SW480 (cell line): ENCODE measurements at regions not wholly inside any gene's neighbourhood (a gene's known extent, or its start where the extent isn't known, plus 50 kb on each side); places are given as distances from the start of the nearest gene placed in this dataset.
"Not testable (repeated sequence)": the region's sequence is repeated elsewhere in the genome, so short reads cannot be mapped to it uniquely, and the experiment has no call there.

ENCODE experiments used
- DNase-seq: peaks from one replicate; pipeline ENCODE4 v3.0.0-alpha.2; 2016; ENCODE audit warnings: low spot score

GRCh38 chr13:44748439-44748838 is 172.3 kb upstream of the TSC22D1 start:
- no peak for DNase-seq

- DNase-seq = no peak
Measured at GRCh38 chr13:44747179-44747578, 171.0 kb upstream of the TSC22D1 start.

DNA sequence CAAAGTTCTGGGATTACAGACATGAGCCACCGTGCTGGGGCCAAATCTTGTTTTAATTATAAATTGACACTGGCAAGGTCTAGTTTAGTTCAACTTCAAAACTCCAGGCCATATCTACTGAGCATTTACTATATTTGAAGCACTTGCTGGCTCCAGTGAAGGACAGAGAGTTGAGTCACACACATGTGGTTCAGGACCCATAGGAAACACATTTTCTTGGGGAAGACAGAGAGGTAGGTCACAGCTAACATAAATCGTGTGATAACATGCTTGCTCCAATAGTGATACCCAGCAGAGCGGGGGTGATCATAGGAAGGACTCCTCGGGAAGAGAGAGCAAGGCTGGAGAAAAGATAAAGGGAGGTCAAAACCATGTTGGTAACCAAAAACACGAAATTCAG is 170.6 kb upstream of the TSC22D1 start:
- DNase-seq = no peak

GRCh38 chr13:44744880-44745633 is 168.9 kb upstream of the TSC22D1 start:
- no peak for DNase-seq

GRCh38 chr13:44739539-44739938 is 163.4 kb upstream of the TSC22D1 start:
- DNase-seq = no peak

- no peak for DNase-seq
Measured at GRCh38 chr13:44739120-44739519, 163.0 kb upstream of the TSC22D1 start.

DNA sequence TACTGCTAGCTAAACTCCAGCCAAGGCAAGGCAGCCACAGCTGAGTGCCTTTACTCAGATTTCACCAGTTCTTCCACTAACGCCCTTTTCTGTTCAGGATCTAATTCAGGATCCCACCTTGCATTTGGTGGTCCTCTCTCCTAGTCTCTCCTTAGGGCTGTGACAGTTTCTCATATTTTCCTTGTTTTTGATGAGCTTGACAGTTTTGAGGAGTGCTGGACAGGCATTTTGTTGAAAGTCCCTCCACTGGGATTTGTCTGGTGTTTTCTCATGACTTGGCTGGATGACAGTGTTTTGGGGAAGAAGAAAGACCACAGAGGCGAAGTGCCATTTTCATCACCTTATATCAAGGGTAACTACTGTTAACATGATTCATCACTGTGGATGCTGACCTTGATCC is 162.3 kb upstream of the TSC22D1 start:
- DNase-seq = no peak

DNA sequence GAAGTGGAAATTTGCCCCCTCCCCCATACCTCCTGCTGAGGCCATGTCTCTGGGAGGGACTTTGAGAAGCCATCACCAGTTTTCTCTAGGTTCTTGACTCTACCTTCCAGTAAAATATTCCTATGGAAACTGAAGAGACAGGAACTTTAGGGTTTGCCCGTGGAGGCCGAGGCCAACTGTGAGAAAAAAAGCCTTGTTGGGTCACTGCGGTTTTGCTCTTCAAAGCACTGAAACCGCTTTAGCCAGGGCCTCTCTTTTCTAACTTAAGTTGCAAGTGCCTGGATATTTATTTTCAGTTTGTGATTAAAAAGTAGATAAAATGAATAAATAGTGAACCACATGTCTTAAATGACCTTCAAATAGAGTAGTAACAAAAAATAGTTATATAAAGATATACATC is 159.7 kb upstream of the TSC22D1 start:
- DNase-seq = no peak

DNA sequence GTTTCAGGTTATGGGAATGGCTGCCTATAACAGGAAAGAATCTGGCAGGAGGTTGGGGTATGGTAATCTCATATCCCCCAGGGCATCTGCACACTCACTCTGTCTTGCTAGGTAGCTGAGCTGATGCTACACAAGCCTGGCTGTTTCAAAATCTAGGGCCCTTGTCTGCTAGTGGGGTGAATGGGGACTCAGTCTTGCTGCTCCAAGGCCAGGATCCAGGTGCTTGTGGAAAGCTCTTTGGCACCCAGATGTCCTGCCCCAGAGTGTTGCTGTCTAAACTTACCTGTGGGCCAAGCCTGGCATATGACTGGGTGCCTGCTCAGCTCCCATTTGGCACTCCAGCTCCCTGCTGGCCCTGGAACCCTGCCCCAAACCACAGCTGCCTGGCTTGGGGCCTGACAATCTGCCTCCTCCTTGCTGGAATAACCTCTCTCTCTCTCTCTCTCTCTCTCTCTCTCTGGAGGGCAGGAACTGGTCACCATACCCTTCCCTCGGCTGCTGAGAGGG is 158.1 kb upstream of the TSC22D1 start:
- DNase-seq = no peak

- DNase-seq = peak; percentile 52
Measured at GRCh38 chr13:44732503-44733098, 156.5 kb upstream of the TSC22D1 start.

GRCh38 chr13:44730851-44731250 is 154.7 kb upstream of the TSC22D1 start:
- no peak for DNase-seq

DNA sequence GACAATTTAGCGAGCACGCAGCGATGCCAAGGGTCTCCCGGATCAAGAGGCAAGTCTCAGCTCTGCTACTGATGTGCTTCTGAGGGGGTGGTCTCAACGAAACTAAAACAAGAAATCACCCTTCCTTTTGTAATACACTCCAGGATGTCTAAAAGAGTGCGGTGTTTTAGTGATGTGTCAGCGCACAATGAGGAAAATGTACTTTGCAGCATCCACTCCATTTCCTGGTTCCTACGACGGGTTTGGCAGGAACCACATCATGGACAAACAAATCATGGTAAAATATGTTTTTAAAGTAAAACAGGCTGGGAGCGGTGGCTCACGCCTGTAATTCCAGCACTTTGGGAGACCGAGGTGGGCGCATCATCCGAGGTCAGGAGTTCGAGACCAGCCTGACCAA is 154.0 kb upstream of the TSC22D1 start:
- DNase-seq = no peak

DNA sequence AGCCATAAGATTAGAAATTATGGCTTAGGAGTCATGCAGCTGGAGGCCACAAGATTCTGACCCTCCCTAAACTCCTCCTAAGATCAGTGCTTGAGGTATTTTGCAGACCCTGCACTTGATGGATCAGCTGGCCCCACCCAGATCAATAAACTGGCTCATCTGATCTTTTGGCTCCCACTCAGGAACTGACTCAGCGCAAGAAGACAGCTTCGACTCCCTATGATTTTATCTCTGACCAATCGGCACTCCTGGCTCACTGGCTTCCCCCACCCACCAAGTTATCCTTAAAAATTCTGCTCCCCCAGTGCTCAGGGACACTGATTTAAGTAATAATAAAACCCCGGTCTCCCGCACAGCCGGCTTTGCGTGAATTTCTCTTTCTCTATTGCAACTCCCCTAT is 151.5 kb upstream of the TSC22D1 start:
- DNase-seq = not testable (repeated sequence)

GRCh38 chr13:44726778-44727177 is 150.6 kb upstream of the TSC22D1 start:
- DNase-seq = no peak

DNA sequence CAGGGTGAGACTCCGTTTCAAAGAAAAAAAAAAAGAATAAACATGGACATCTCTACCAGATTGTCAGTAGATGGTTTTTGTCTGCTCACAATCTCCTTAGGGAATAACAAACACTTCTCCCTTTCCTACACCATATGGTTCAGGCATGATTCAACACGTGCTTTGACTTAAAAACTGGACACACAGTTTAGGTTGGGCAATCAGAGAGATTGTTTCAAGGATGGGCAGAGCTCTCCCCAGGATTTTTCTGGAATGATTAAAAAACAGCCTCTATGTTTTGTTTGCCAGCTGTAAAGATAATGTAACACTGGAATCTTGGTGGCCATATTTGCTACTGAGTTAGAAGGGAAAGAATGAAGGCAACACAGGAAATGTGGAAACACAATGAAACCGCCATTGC is 150.1 kb upstream of the TSC22D1 start:
- DNase-seq = no peak

DNA sequence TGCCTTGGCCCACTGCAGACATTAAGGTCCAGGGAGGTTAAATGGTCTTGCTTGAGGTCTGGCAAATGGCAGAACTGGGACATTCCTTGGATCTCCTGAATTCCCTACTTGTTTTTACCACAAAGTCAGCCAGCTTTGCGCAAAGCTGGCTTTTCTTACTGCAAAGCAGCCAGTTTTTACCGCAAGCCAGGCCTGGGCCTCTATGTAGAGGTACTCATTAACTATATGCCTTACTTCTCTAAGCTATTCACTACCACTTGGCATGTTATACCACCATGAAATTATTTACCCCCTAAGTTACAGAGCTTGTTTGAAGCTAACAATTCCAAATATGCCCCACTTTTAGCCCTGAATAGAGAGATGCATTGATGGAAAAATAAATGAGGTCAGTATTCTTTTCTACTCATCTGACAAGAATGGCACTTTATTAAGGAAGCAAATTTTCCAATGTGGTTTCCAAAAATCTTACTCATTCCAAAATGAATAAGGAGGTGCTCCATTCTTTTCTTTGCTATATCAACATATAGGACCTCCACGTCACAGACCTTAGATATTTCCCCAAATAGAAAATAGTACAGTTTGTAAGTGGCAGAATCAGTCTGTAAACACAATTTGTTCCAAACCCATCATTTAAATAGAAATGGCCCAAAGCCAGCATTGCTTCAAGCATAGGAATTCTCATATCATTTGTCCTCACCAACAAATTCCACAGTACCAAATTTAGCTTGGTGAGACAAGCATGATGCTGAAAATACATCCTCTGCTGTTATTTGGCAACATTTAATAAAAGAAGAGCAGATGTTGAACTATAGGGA is 143.9 kb upstream of the TSC22D1 start:
- DNase-seq = no peak

DNA sequence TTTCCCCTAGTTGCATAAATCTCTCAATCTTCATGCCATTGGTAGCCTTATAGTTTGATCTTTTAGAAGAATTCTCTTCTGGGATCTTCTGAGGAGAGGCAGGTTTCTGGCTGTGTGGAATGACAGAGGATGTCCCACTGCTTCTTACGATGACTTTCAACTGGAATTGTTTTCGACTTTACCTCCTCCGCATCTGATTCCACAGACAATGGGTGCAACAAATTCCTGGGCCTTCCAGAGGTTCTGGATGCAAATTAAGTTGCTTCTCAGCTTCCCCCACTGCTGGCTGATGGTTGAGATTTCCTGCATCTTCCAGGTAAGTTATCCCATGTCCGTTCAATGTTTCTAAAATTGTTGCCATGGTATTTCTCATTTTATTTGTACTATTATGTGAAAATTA is 142.3 kb upstream of the TSC22D1 start:
- no peak for DNase-seq

- no peak for DNase-seq
Measured at GRCh38 chr13:44715287-44716230, 139.4 kb upstream of the TSC22D1 start.

DNA sequence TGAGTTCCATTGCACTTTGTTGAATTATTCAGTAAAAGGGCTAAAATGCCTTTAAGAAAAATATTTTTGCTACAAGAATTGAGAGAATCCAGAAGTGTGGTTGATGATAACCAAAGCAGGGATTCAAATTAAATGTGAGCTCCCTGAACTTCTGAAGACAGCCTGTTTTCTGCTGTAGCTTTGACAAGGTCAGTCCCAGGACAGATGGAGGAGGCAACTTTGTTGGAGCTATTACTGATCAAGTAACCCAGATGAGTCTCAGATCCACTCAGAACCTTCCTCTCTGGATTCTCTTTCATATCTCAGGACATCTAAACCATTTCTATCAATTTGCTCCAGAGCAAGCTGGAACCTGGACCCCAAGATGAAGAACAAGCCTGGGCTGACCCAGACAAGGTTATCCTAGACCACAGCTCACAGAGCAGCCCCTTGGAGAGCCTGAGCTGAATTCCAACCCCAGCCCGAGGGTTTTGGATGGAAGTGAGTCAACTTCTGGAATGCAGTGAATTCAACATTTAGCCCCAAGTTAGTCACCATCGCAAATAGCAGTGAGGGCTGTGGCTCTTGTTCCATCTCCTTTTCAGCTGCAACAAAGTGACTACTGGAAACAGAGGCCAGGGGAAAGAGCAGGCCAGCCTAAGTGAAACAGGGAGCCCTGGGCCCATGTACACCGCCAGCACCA is 137.8 kb upstream of the TSC22D1 start:
- peak; percentile 69 for DNase-seq

- no peak for DNase-seq
Measured at GRCh38 chr13:44711706-44712105, 135.6 kb upstream of the TSC22D1 start.

DNA sequence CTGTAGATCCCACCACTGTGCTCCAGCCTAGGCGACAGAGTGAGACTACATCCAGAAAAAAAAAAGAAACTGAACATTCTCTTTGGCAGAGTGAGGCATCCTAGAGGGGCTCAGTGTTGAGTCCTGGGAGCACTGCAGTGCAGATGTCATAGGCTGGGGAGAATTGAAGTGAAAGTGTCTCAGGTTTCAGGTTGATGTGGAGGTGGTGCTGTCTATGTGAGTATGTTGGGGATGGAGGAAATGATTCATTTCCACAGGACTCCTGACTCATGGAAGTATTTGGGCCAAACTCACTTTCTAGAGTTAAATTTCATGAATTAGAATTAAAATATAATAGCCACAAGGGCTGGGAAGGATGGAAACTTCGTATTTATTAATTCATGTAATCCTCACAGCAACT is 134.4 kb upstream of the TSC22D1 start:
- DNase-seq = peak; percentile 68
